Hematopoietic multipotent progenitor cell (in vitro differentiated cells): ENCODE measurements at regions not wholly inside any gene's neighbourhood (a gene's known extent, or its start where the extent isn't known, plus 50 kb on each side); places are given as distances from the start of the nearest gene placed in this dataset. TPM values are rescaled to one million over a fixed set of nuclear protein-coding genes. Genes with fewer than 3 reads are reported as not detected.
A peak's percentile ranks its signal among the peaks of the same experiment; 100 is the strongest.

Experiments
- DNase-seq, 3 donors: peaks; one replicate each; pipeline ENCODE4 v3.0.0-alpha.2; 2011 to 2015; ENCODE audit warnings: low read depth in 2 of 3, low spot score in 2 of 3
- small RNA-seq: library from RNA; depleted of rRNA; stranded (forward); fragments of <200 nt; gene quantifications from one replicate; pipeline ENCODE3, GENCODE V24; 2012

DNA sequence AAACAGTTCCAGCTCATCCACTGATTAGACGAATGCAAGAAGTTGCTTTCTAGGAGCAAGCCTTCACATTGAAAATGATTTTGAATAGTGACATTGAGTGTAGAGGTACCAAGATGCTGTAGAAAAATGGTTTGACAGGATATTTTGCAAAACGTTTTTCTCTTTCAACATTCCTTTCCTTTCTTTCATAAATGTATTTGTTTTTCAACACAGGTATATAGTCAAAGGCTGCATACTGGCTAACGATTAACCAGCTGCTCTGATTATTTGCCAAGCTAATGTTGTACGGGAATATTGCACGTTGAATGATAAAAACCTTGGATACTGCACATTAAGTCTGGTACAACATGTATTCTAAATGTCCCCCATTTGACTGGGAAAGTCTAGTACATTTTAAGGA lies 78.8 kb upstream of the TENT5A start:
- DNase-seq = no peak

DNA sequence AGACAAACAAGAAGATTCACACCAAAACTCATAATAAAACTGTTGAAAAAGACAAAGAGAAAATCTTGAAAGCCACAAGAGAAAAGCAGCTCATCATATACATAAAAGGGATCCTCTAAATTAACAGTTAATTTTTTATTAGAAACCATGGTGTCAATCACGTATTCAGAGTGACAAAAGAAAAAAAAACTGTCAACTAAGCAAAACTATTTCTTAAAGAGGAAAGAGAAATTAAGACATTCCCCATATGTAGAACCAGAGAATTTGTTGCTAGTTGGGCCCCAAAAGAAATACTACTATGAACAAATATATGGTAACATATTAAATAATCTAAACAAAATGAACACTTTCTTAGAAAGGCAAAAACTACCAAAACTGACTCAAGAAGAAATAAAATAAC lies 74.3 kb upstream of the TENT5A start:
- DNase-seq = no peak

DNA sequence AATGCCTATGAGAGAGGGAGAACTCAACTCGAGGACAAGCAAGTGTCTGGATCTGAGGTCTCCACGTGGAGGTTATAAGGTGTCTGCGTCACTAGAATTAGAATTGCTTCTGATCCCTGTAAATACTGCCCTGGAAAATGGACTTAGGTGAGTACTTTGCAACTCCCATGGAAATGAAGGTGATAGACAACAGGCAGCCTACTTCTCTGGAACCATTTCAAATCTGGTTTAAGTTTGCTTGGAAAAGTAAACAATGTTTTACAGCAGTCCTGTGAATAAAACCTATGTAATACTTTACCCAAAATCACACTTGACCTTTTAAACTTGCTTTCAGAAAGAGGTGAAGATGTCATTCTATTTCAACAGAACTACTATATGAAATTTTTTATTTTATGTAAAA lies 70.1 kb upstream of the TENT5A start:
- DNase-seq = no peak

GRCh38 chr6:81821449-81821848 lies 69.0 kb upstream of the TENT5A start:
- DNase-seq = no peak

DNA sequence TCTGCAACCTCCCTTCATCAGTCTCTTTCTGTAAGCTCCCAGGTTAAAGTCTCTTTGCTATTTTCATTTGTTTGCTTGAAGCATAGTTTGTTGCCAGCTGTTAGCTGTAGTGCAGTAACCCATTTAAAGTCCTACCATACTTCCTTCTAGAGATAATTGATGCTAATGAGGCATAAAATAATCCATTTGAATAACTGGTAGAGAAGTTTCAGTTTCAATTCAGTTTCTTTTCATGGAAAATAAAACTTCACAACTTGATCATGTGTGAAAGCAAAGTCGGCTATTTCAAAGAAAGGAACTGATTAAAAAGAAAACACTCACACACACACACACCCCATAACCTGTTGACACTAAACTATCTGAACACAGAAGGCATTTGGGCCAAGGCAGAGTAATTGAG lies 68.5 kb upstream of the TENT5A start:
- DNase-seq = no peak

- DNase-seq = no peak
Measured at GRCh38 chr6:81820422-81820821, 67.9 kb upstream of the TENT5A start.

- DNase-seq = no peak
Measured at GRCh38 chr6:81819767-81820166, 67.3 kb upstream of the TENT5A start.

- peak in 1 of 3 donors; percentile 42 for DNase-seq
Measured at GRCh38 chr6:81818901-81819361, 66.5 kb upstream of the TENT5A start.

- DNase-seq = no peak
Measured at GRCh38 chr6:81816380-81816779, 63.9 kb upstream of the TENT5A start.

GRCh38 chr6:81814370-81815076 lies 62.0 kb upstream of the TENT5A start:
- DNase-seq = no peak

DNA sequence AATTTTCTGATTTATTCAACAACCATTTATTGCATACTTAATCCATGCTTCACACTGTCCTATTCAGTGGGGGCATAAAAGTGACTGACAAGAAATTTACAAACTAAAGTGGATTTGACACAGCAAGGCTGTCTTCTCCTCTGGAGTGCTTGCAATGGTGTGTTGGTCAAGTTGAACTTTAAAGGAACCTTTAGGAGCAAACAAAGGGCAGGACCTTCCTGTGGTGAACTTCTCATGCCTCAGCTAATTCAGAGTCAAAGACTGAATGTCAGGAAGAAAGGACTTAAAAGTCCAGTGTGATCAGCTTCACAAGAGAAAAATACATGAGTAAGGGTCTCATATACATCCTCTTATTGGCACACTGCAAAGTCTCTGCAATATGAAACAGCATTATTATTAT lies 60.8 kb upstream of the TENT5A start:
- no peak for DNase-seq

DNA sequence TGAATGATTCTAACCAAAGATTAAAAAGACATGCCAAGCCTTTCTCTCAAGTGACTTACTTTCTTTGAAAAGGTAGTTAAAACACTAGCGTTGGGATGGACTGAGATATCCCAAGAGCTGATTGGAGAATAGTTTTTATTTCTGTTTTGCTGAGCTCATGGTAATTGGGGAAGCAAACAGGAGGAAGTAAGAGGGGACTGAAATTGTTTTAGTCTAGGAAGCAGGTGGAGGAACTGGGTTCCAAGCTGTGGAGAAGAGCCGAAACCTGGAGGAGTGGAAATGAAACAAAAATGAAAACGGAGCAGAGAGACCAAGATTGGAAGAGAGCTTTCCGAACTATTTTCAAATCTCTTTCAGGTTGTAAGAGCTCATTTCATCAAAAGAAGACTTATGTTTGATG lies 59.9 kb upstream of the TENT5A start:
- DNase-seq = peak in 1 of 3 donors; percentile 81

- DNase-seq = peak in 1 of 3 donors; percentile 67
Measured at GRCh38 chr6:81808851-81809570, 56.5 kb upstream of the TENT5A start.

DNA sequence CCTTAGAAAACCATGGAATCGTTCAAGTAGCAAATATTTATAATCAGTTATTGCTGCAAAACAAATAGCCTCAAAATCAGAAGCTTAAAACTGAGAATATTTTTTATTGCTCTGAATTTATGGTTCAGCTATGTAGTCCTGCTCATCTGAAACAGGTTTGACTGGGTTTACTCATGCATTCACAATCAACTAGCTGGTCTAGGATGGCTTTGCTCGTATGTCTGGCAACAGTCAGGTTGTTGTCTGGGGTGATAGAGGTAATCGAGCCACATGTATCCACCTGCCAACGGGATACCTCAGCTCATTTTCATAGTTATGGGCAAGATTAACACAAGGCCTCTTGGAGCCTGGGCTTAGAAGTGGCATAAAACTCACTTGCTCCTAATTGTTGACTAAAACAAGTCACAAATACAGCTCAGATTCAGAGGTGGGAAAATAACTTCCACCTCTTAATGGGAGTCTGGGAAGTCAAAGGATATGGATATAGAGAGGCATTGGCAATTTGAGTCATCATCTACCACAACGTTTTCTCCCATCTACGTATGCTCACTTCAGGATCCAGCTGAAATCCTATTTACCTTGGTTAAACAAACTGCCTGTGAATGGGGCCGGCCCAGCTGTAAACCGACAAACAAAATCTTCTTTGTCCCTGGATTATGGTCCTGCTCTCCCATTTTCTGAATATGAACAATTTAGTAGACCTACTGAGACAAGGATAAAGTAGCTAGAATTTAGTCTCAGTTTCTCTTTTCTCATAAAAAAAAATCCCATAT lies 54.5 kb upstream of the TENT5A start:
- DNase-seq = no peak

- DNase-seq = no peak
Measured at GRCh38 chr6:81802356-81802755, 49.9 kb upstream of the TENT5A start.

Small RNA genes lying in the stretch of these regions (small RNA-seq; reads per million reads assigned to genes)
- gene AL360157.1 = not detected
